Omental fat pad (tissue), 3 donors: ENCODE measurements at regions not wholly inside any gene's neighbourhood (a gene's known extent, or its start where the extent isn't known, plus 50 kb on each side); places are given as distances from the start of the nearest gene placed in this dataset.
"Not testable (repeated sequence)": the region's sequence is repeated elsewhere in the genome, so short reads cannot be mapped to it uniquely, and the experiment has no call there.

Experiments
- ATAC-seq: fragments of 150-250 bp; one replicate; pipeline ENCODE4 v1.9.1; 2016; ENCODE audit warnings: mild to moderate bottlenecking, moderate library complexity; ENCODE audit not compliant: low FRiP score
- DNase-seq: peaks from one replicate; pipeline ENCODE4 v3.0.0-alpha.2; 2019; ENCODE audit warnings: low spot score
- CTCF ChIP-seq, 3 donors: fragments of 450-650 bp; IDR thresholded peaks; one replicate each; pipeline ENCODE4 v1.5.1; 2016 to 2017; ENCODE audit warnings: antibody characterized with exemption in 3 of 3, mild to moderate bottlenecking in 3 of 3, moderate library complexity in 2 of 3

DNA sequence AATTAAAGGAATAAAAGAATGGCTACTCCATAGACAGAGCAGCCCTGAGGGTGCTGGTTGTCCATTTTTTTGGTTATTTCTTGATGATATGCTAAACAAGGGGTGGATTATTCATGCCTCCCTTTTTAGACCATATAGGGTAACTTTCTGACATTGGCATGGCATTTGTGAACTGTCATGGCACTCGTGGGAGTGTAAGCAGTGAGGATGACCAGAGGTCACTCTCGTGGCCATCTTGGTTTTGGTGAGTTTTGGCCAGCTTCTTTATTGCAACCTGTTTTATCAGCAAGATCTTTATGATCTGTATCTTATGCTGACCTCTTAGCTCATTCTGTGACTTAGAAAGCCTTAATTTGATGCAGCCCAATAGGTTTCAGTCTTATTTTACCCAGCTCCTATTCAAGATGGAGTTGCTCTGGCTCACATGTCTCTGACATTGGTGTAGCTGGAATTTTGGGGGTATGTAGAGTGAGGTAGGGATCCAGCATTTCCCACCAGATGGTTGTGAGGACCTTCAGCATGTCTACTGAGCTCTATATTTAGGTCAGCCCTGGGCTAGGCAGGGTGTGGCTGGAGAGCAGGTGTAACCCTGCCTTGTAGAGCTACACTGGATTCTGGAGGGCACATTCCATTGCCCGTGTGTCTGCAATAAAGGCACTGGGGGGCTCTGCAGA, 103.5 kb upstream of the SLC38A2 start:
- DNase-seq (no peak), ATAC-seq (no peak)
- no peak for TF ChIP-seq CTCF (IDR thresholded peaks at IDR 0.05)

- not testable (repeated sequence) for ATAC-seq, DNase-seq
These were observed 101.8 kb upstream of the SLC38A2 start for GRCh38 chr12:46474385-46474784.

DNA sequence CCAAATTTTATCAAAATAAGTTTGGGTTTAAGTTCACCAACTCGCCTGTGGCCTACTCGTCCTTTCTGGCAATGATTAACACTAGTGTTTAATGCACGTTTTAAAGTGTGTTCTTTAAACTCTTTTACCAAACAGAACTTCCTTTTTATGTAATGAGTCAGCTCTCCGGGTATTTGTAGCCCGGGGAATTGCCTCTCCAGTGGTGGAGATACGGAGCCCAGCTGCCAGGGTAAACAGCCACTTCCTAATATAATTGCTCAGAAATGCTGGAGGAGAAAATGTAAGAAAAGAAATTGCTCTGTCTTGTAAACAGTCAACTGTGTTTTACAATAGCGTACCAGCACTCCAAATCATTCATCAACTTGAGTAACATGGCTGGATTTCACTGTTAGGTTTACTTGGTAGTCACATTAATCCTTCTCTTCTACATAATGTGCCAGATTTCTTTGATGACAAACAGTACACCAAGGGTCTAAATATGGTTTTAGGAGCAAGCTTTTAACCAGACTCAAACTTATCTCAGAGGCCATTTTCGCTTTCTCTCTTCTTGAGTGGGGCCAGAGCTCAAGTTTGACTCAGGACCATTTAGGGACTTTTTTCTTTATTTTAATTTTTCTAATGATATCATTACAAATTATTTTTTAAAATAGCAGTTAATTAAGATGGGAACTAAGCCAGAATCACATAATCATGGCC, 101.2 kb upstream of the SLC38A2 start:
- DNase-seq = no peak
- peak; percentile 79 for ATAC-seq
- no peak for TF ChIP-seq CTCF (IDR thresholded peaks at IDR 0.05)

GRCh38 chr12:46472893-46473633, 100.5 kb upstream of the SLC38A2 start:
- ATAC-seq (no peak), DNase-seq (no peak)
- no peak for TF ChIP-seq CTCF (IDR thresholded peaks at IDR 0.05)

DNA sequence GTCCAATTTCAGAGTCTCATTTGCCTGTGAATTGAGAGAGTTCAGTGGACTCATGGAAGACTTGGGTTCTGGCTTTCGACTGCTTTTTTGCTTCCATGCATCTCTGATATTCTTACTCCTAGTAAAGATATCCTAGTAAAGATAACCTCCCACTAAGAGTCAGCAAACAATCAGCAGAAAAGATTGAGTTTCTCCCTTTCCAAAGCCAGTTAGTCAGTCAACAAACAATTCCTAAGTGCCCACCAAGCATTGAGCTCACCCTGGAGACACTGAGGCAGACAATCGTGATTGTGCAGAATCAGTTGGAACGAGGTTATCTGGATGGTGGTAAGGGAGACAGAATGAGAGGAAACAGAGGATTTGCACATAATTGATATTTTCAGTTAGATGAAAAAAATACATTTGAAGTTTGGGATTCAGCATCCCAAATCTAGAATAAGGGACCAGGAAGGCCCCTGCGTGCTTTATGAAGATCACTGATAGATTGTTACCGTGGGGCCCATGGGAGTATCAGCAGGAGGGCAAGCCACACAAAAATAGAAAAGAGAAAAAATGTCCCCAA, 99.7 kb upstream of the SLC38A2 start:
- no peak for DNase-seq
- TF ChIP-seq CTCF (IDR thresholded peaks at IDR 0.05) = no peak
- ATAC-seq = no peak

DNA sequence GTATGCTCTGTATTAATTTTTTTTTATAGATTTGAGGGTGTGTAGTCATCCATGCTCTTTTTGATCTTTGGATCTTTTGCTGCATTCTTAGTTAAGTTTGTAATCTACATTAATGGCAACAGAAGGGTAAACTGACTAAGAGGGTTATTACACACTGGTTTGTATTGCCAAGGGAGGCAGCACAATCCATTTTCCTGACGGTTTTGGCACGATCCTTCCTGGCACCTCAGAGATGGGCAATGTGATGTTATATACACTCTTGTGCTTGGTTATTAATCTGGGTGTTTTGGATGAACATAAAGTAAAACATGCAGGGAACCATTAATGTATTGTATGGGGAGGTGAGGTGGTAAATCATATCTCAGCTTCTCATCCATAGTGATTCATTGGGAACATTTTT, 98.8 kb upstream of the SLC38A2 start:
- DNase-seq (no peak), ATAC-seq (no peak)
- TF ChIP-seq CTCF (IDR thresholded peaks at IDR 0.05) = no peak

GRCh38 chr12:46470975-46471374, 98.4 kb upstream of the SLC38A2 start:
- no peak for DNase-seq
- ATAC-seq = peak; percentile 36
- no peak for TF ChIP-seq CTCF (IDR thresholded peaks at IDR 0.05)
